A549 (cell line): ENCODE measurements at regions not wholly inside any gene's neighbourhood (a gene's known extent, or its start where the extent isn't known, plus 50 kb on each side); places are given as distances from the start of the nearest gene placed in this dataset.
A peak's percentile ranks its signal among the peaks of the same experiment; 100 is the strongest.
"Not testable (repeated sequence)": the region's sequence is repeated elsewhere in the genome, so short reads cannot be mapped to it uniquely, and the experiment has no call there.

ENCODE experiments used
- ATAC-seq, 2 experiments: fragments of 200-7000 bp in 1 of 2; fragments of >200 bp in 1 of 2; cut with Nextera tagmentation in 1 of 2; cut with Tn5 transposase in 1 of 2; 3 replicates each; pipeline versions ENCODE4 v1.8.0 to v1.9.1; 2018 to 2020; ENCODE audit warnings: mild to moderate bottlenecking in 1 of 2, moderate library complexity in 1 of 2
- CTCF ChIA-PET: fragments of 300-600 bp; sonication (Branson Sonifier 250); formaldehyde crosslinking; extraction: SDS; loops from one replicate; lab custom pipeline; 2021; ENCODE audit warnings: antibody characterized with exemption, inconsistent platforms; lab: Yijun Ruan, JAX
- POLR2A ChIA-PET: fragments of 350-600 bp; formaldehyde crosslinking; extraction: SDS; loops from one replicate; lab custom pipeline; 2021; ENCODE audit warnings: antibody characterized with exemption, inconsistent platforms; lab: Yijun Ruan, JAX
- DNase-seq, 2 experiments: peaks; one replicate each; pipeline versions ENCODE4 v3.0.0 to v3.0.0-alpha.2; 2011 to 2016; ENCODE audit warnings: low read depth in 1 of 2, low spot score in 1 of 2
- FAIRE-seq: peaks from 2 replicates; lab custom pipeline; 2011; peaks lifted over from hg19 to GRCh38; lab: Jason Lieb, UNC
- H3K27ac ChIP-seq, 2 experiments: fragments of >200 bp; sonication (Bioruptor Twin); formaldehyde crosslinking; 3 replicates each; pipeline ENCODE4 v1.5.1; 2016 to 2017
- H3K4me1 ChIP-seq: fragments of >200 bp; sonication (Bioruptor Twin); formaldehyde crosslinking; 3 replicates; pipeline ENCODE4 v1.6.1; 2016
- H3K4me2 ChIP-seq: fragments of >200 bp; sonication (Bioruptor Twin); formaldehyde crosslinking; 3 replicates; pipeline ENCODE4 v1.6.1; 2016
- H3K4me3 ChIP-seq: fragments of >200 bp; sonication (Bioruptor Twin); formaldehyde crosslinking; 3 replicates; pipeline ENCODE4 v1.5.1; 2016
- H3K9me3 ChIP-seq: fragments of >200 bp; sonication (Bioruptor Twin); formaldehyde crosslinking; 3 replicates; pipeline ENCODE4 v1.6.1; 2016
- WGBS: methylation state at CpG from one replicate; pipeline ENCODE4 v1.1.6; 2017; ENCODE audit errors: missing lambda C conversion rate; 5-methylcytosine and 5-hydroxymethylcytosine counted together

- POLR2A ChIA-PET: not testable (repeated sequence)
These were observed 49.9 kb upstream of the SLC8A3 start for GRCh38 chr14:70238635-70239034.

More at GRCh38 chr14:70238635-70239034, 49.9 kb upstream of the SLC8A3 start:
- H3K4me2 ChIP-seq, H3K4me1 ChIP-seq, CTCF ChIA-PET, H3K4me3 ChIP-seq, DNase-seq, ATAC-seq, H3K27ac ChIP-seq, H3K9me3 ChIP-seq: not testable (repeated sequence)
- WGBS: 3% methylated on average over 1 of the region's 1 CpG
- peak; percentile 90 for FAIRE-seq
